Activated naive CD8-positive, alpha-beta T cell treated with anti-CD3 and anti-CD28 coated beads for 36 hours (primary cell): ENCODE measurements at regions not wholly inside any gene's neighbourhood (a gene's known extent, or its start where the extent isn't known, plus 50 kb on each side); places are given as distances from the start of the nearest gene placed in this dataset.

Experiments used
- DNase-seq: peaks from one replicate; pipeline ENCODE4 v3.0.0; 2021
- H3K27ac Mint-ChIP-seq: one replicate; pipeline ENCODE4 v1.8.0; 2022; ENCODE audit warnings: mild to moderate bottlenecking, moderate library complexity, mixed read lengths
- H3K27me3 Mint-ChIP-seq: one replicate; pipeline ENCODE4 v1.8.0; 2022; ENCODE audit warnings: mild to moderate bottlenecking, mixed read lengths
- H3K36me3 Mint-ChIP-seq: one replicate; pipeline ENCODE4 v1.8.0; 2021; ENCODE audit warnings: mild to moderate bottlenecking, mixed read lengths
- H3K4me1 Mint-ChIP-seq: one replicate; pipeline ENCODE4 v1.8.0; 2021; ENCODE audit warnings: mixed read lengths
- H3K4me3 Mint-ChIP-seq: one replicate; pipeline ENCODE4 v1.8.0; 2022; ENCODE audit warnings: mild to moderate bottlenecking, moderate library complexity, mixed read lengths
- H3K9me3 Mint-ChIP-seq: one replicate; pipeline ENCODE4 v1.8.0; 2022; ENCODE audit warnings: mixed read lengths

- H3K4me3 Mint-ChIP-seq = no peak overlapping the region
- H3K4me1 Mint-ChIP-seq = no peaks in the 10 kb centered on the region
- H3K36me3 Mint-ChIP-seq = no peaks in the 10 kb centered on the region
- no peaks in the 10 kb centered on the region for H3K9me3 Mint-ChIP-seq
- no peaks in the 10 kb centered on the region for H3K27me3 Mint-ChIP-seq
- no peak for DNase-seq
- no peak overlapping the region for H3K27ac Mint-ChIP-seq
Measured at GRCh38 chr7:33712020-33712414, 193.3 kb upstream of the BMPER start.

- Mint-ChIP-seq H3K36me3 (no peaks in the 10 kb centered on the region), H3K27me3 (no peaks in the 10 kb centered on the region), H3K27ac (no peak overlapping the region), H3K9me3 (no peaks in the 10 kb centered on the region), H3K4me3 (no peak overlapping the region), H3K4me1 (no peaks in the 10 kb centered on the region)
- DNase-seq = no peak
Measured at GRCh38 chr7:33714208-33714607, 191.1 kb upstream of the BMPER start.

- H3K36me3 Mint-ChIP-seq = peaks cover 2% of the 10 kb centered on the region
- no peaks in the 10 kb centered on the region for H3K27me3 Mint-ChIP-seq
- DNase-seq = no peak
- H3K27ac Mint-ChIP-seq = no peak overlapping the region
- no peak overlapping the region for H3K4me3 Mint-ChIP-seq
- no peaks in the 10 kb centered on the region for H3K9me3 Mint-ChIP-seq
- no peaks in the 10 kb centered on the region for H3K4me1 Mint-ChIP-seq
Measured at GRCh38 chr7:33716581-33717477, 188.5 kb upstream of the BMPER start.

- no peak overlapping the region for H3K4me3 Mint-ChIP-seq
- DNase-seq = no peak
- no peak overlapping the region for H3K27ac Mint-ChIP-seq
- H3K36me3 Mint-ChIP-seq = peaks cover 2% of the 10 kb centered on the region
- H3K9me3 Mint-ChIP-seq = no peaks in the 10 kb centered on the region
- H3K27me3 Mint-ChIP-seq = no peaks in the 10 kb centered on the region
- no peaks in the 10 kb centered on the region for H3K4me1 Mint-ChIP-seq
Measured at GRCh38 chr7:33719059-33719581, 186.2 kb upstream of the BMPER start.

GRCh38 chr7:33720139-33720538 is 185.2 kb upstream of the BMPER start:
- Mint-ChIP-seq H3K9me3 (no peaks in the 10 kb centered on the region), H3K4me3 (no peak overlapping the region), H3K27me3 (no peaks in the 10 kb centered on the region), H3K4me1 (no peaks in the 10 kb centered on the region), H3K27ac (no peak overlapping the region), H3K36me3 (peaks cover 2% of the 10 kb centered on the region)
- no peak for DNase-seq

GRCh38 chr7:33720870-33721269 is 184.5 kb upstream of the BMPER start:
- Mint-ChIP-seq H3K4me3 (no peak overlapping the region), H3K27ac (no peak overlapping the region), H3K27me3 (no peaks in the 10 kb centered on the region), H3K36me3 (peaks cover 2% of the 10 kb centered on the region), H3K9me3 (no peaks in the 10 kb centered on the region), H3K4me1 (no peaks in the 10 kb centered on the region)
- no peak for DNase-seq

GRCh38 chr7:33721895-33722294 is 183.4 kb upstream of the BMPER start:
- no peaks in the 10 kb centered on the region for H3K9me3 Mint-ChIP-seq
- no peak overlapping the region for H3K27ac Mint-ChIP-seq
- peaks cover 2% of the 10 kb centered on the region for H3K36me3 Mint-ChIP-seq
- no peak for DNase-seq
- H3K4me3 Mint-ChIP-seq = no peak overlapping the region
- no peaks in the 10 kb centered on the region for H3K27me3 Mint-ChIP-seq
- no peaks in the 10 kb centered on the region for H3K4me1 Mint-ChIP-seq

GRCh38 chr7:33722383-33723101 is 182.8 kb upstream of the BMPER start:
- Mint-ChIP-seq H3K27me3 (no peaks in the 10 kb centered on the region), H3K4me3 (no peak overlapping the region), H3K9me3 (no peaks in the 10 kb centered on the region), H3K27ac (no peak overlapping the region), H3K36me3 (peaks cover 2% of the 10 kb centered on the region), H3K4me1 (no peaks in the 10 kb centered on the region)
- DNase-seq = no peak

GRCh38 chr7:33724201-33724600 is 181.1 kb upstream of the BMPER start:
- Mint-ChIP-seq H3K27ac (no peak overlapping the region), H3K4me1 (no peaks in the 10 kb centered on the region), H3K36me3 (peaks cover 2% of the 10 kb centered on the region), H3K9me3 (no peaks in the 10 kb centered on the region), H3K4me3 (no peak overlapping the region), H3K27me3 (no peaks in the 10 kb centered on the region)
- DNase-seq = no peak

- no peak for DNase-seq
- Mint-ChIP-seq H3K27ac (no peak overlapping the region), H3K36me3 (peaks cover 3% of the 10 kb centered on the region), H3K4me3 (no peak overlapping the region), H3K27me3 (no peaks in the 10 kb centered on the region), H3K9me3 (peaks cover 3% of the 10 kb centered on the region), H3K4me1 (no peaks in the 10 kb centered on the region)
Measured at GRCh38 chr7:33725111-33726025, 180.0 kb upstream of the BMPER start.

GRCh38 chr7:33726582-33726981 is 178.8 kb upstream of the BMPER start:
- Mint-ChIP-seq H3K27ac (no peak overlapping the region), H3K4me3 (no peak overlapping the region), H3K4me1 (no peaks in the 10 kb centered on the region), H3K9me3 (peaks cover 3% of the 10 kb centered on the region), H3K36me3 (peaks cover 3% of the 10 kb centered on the region), H3K27me3 (no peaks in the 10 kb centered on the region)
- DNase-seq = no peak

- DNase-seq = no peak
- Mint-ChIP-seq H3K9me3 (peaks cover 3% of the 10 kb centered on the region), H3K27me3 (no peaks in the 10 kb centered on the region), H3K36me3 (peaks cover 5% of the 10 kb centered on the region), H3K4me3 (no peak overlapping the region), H3K27ac (no peak overlapping the region), H3K4me1 (no peaks in the 10 kb centered on the region)
Measured at GRCh38 chr7:33727315-33727714, 178.0 kb upstream of the BMPER start.

GRCh38 chr7:33728873-33729551 is 176.3 kb upstream of the BMPER start:
- Mint-ChIP-seq H3K4me1 (no peaks in the 10 kb centered on the region), H3K27ac (no peak overlapping the region), H3K36me3 (peaks cover 5% of the 10 kb centered on the region), H3K9me3 (peaks cover 3% of the 10 kb centered on the region), H3K27me3 (no peaks in the 10 kb centered on the region), H3K4me3 (no peak overlapping the region)
- no peak for DNase-seq

GRCh38 chr7:33729726-33730125 is 175.6 kb upstream of the BMPER start:
- H3K27ac Mint-ChIP-seq = no peak overlapping the region

More at GRCh38 chr7:33729726-33730125, 175.6 kb upstream of the BMPER start:
- Mint-ChIP-seq H3K36me3 (peaks cover 5% of the 10 kb centered on the region), H3K27me3 (no peaks in the 10 kb centered on the region), H3K9me3 (peaks cover 3% of the 10 kb centered on the region), H3K4me3 (no peak overlapping the region), H3K4me1 (no peaks in the 10 kb centered on the region)
- no peak for DNase-seq
